A673 (cell line): ENCODE measurements at regions not wholly inside any gene's neighbourhood (a gene's known extent, or its start where the extent isn't known, plus 50 kb on each side); places are given as distances from the start of the nearest gene placed in this dataset.

Experiments
- BruUV-seq: library from RNA; stranded (reverse); fragments of 400-500 nt; replicated peaks from 2 replicates; lab custom pipeline; 2021; lab: Mats Ljungman, UMichigan
- CTCF ChIA-PET: fragments of 300-600 bp; sonication (Branson Sonifier 250); formaldehyde crosslinking; loops from one replicate; lab custom pipeline; 2022; ENCODE audit warnings: antibody characterized with exemption; lab: Charles Lee
- POLR2A ChIA-PET: fragments of 300-600 bp; sonication (Branson Sonifier 250); formaldehyde crosslinking; loops from one replicate; lab custom pipeline; 2022; ENCODE audit warnings: antibody characterized with exemption; ENCODE audit not compliant: low non-redundant PET; lab: Charles Lee
- DNase-seq: peaks from one replicate; pipeline ENCODE4 v3.0.0-alpha.2; 2015; ENCODE audit warnings: low spot score
- H3K27ac ChIP-seq: fragments of 200-600 bp; sonication (generic); 2 replicates; pipeline ENCODE4 v1.5.1; 2016; ENCODE audit warnings: mixed run types, low read depth, mild to moderate bottlenecking, mixed read lengths, antibody characterized with exemption, low read length; ENCODE audit not compliant: poor library complexity, severe bottlenecking
- H3K27me3 ChIP-seq: fragments of 200-600 bp; sonication (generic); replicated peaks from 2 replicates; pipeline ENCODE4 v1.6.1; 2017; ENCODE audit warnings: mixed run types, low read depth, mild to moderate bottlenecking, mixed read lengths, antibody characterized with exemption, low read length; ENCODE audit not compliant: insufficient read depth, poor library complexity
- H3K36me3 ChIP-seq: fragments of 200-600 bp; sonication (generic); 2 replicates; pipeline ENCODE4 v1.6.1; 2016; ENCODE audit warnings: mixed run types, mild to moderate bottlenecking, mixed read lengths, antibody characterized with exemption, low read length; ENCODE audit not compliant: insufficient read depth, poor library complexity, severe bottlenecking
- H3K4me1 ChIP-seq: fragments of 200-600 bp; sonication (generic); 2 replicates; pipeline ENCODE4 v1.6.1; 2017; ENCODE audit warnings: mixed run types, mild to moderate bottlenecking, mixed read lengths, antibody characterized with exemption, low read length; ENCODE audit not compliant: insufficient read depth, poor library complexity, severe bottlenecking
- H3K4me3 ChIP-seq: fragments of 200-600 bp; sonication (generic); 2 replicates; pipeline ENCODE4 v1.5.1; 2016; ENCODE audit warnings: low read depth, mixed run types, mild to moderate bottlenecking, mixed read lengths, low read length; ENCODE audit not compliant: poor library complexity, severe bottlenecking
- H3K9me3 ChIP-seq: fragments of 200-600 bp; sonication (generic); 2 replicates; pipeline ENCODE4 v1.6.1; 2016; ENCODE audit warnings: mixed run types, low read depth, mild to moderate bottlenecking, mixed read lengths, antibody characterized with exemption, low read length; ENCODE audit not compliant: poor library complexity, severe bottlenecking
- CTCF ChIP-seq: fragments of 300-800, 200-600 bp; sonication (generic); conservative IDR thresholded peaks from 2 replicates; pipeline ENCODE4 v1.5.1; 2017; ENCODE audit warnings: low read depth, mild to moderate bottlenecking, antibody characterized with exemption, low read length, moderate library complexity, mixed read lengths
- EZH2 ChIP-seq: fragments of 200-600 bp; sonication (generic); IDR thresholded peaks from 2 replicates; pipeline ENCODE4 v1.6.1; 2017; ENCODE audit warnings: borderline replicate concordance, low read depth, mild to moderate bottlenecking, mixed read lengths, antibody characterized with exemption, low read length; ENCODE audit not compliant: poor library complexity, severe bottlenecking
- intact Hi-C: fragments of 100-400 bp; cut with micrococcal nuclease; formaldehyde crosslinking; loops from one replicate; pipeline ENCODE4 v1.10.0; 2022; ENCODE audit not compliant: unreplicated experiment

GRCh38 chr14:98350213-98350612 lies 921.8 kb downstream of the BCL11B start:
- intact Hi-C loops, result no loop called here
- CTCF ChIA-PET, result no interaction called here
- no TSS peak for BruUV-seq
- Histone ChIP-seq H3K27me3 (no peaks in the 10 kb centered on the region), H3K4me1 (no peaks in the 10 kb centered on the region), H3K27ac (no peak overlapping the region), H3K4me3 (no peak overlapping the region), H3K9me3 (no peaks in the 10 kb centered on the region), H3K36me3 (no peaks in the 10 kb centered on the region)
- TF ChIP-seq CTCF (no peak), EZH2 (no peak)
- DNase-seq, result no peak
- POLR2A ChIA-PET, result no interaction called here

GRCh38 chr14:98364961-98365360 lies 907.0 kb downstream of the BCL11B start:
- DNase-seq, result no peak
- POLR2A ChIA-PET, result no interaction called here
- no peaks in the 10 kb centered on the region for H3K9me3 ChIP-seq
- no peak overlapping the region for H3K27ac ChIP-seq
- H3K4me1 ChIP-seq, result no peaks in the 10 kb centered on the region
- no TSS peak for BruUV-seq
- intact Hi-C loops, result no loop called here
- TF ChIP-seq CTCF, result no peak
- no peak for TF ChIP-seq EZH2
- CTCF ChIA-PET, result no interaction called here
- no peaks in the 10 kb centered on the region for H3K36me3 ChIP-seq
- no peaks in the 10 kb centered on the region for H3K27me3 ChIP-seq
- no peak overlapping the region for H3K4me3 ChIP-seq

- Histone ChIP-seq H3K4me3 (no peak overlapping the region), H3K36me3 (no peaks in the 10 kb centered on the region), H3K27me3 (no peaks in the 10 kb centered on the region), H3K4me1 (no peaks in the 10 kb centered on the region), H3K27ac (no peak overlapping the region), H3K9me3 (no peaks in the 10 kb centered on the region)
- CTCF ChIA-PET, result no interaction called here
- POLR2A ChIA-PET, result no interaction called here
- BruUV-seq, result no TSS peak
- no peak for DNase-seq
- intact Hi-C loops, result no loop called here
- TF ChIP-seq CTCF (no peak), EZH2 (no peak)
These were observed 905.6 kb downstream of the BCL11B start for GRCh38 chr14:98366429-98366828.
